ENCODE measurements at regions not wholly inside any gene's neighbourhood (a gene's known extent, or its start where the extent isn't known, plus 50 kb on each side); places are given as distances from the start of the nearest gene placed in this dataset.

- peak; percentile 83 for DNase-seq
Observed at GRCh38 chr2:12177455-12178288, 431.2 kb downstream of the LPIN1 start.

- no peak for DNase-seq
Observed at GRCh38 chr2:12178289-12179080, 432.1 kb downstream of the LPIN1 start.

- DNase-seq, result no peak
Observed at GRCh38 chr2:12180031-12180430, 433.6 kb downstream of the LPIN1 start.

GRCh38 chr2:12183032-12183645 is 436.7 kb downstream of the LPIN1 start:
- no peak for DNase-seq

GRCh38 chr2:12192762-12193161 is 446.3 kb downstream of the LPIN1 start:
- DNase-seq, result no peak

- DNase-seq, result no peak
Observed at GRCh38 chr2:12194968-12195367, 448.5 kb downstream of the LPIN1 start.

GRCh38 chr2:12196495-12196894 is 450.1 kb downstream of the LPIN1 start:
- DNase-seq, result no peak

- DNase-seq, result no peak
Observed at GRCh38 chr2:12197133-12197532, 450.7 kb downstream of the LPIN1 start.

- DNase-seq, result no peak
Observed at GRCh38 chr2:12199491-12200211, 453.2 kb downstream of the LPIN1 start.

- no peak for DNase-seq
Observed at GRCh38 chr2:12201369-12201768, 454.9 kb downstream of the LPIN1 start.

GRCh38 chr2:12202313-12203075 is 456.1 kb downstream of the LPIN1 start:
- peak; percentile 70 for DNase-seq

- DNase-seq, result no peak
Observed at GRCh38 chr2:12203528-12203927, 457.1 kb downstream of the LPIN1 start.

GRCh38 chr2:12205086-12205485 is 458.7 kb downstream of the LPIN1 start:
- DNase-seq, result no peak

GRCh38 chr2:12207491-12207890 is 461.1 kb downstream of the LPIN1 start:
- DNase-seq, result no peak

- DNase-seq, result no peak
Observed at GRCh38 chr2:12210016-12210933, 463.8 kb downstream of the LPIN1 start.

- DNase-seq, result no peak
Observed at GRCh38 chr2:12211326-12212175, 465.1 kb downstream of the LPIN1 start.

GRCh38 chr2:12212841-12213597 is 466.6 kb downstream of the LPIN1 start:
- DNase-seq, result no peak

GRCh38 chr2:12217175-12217574 is 470.7 kb downstream of the LPIN1 start:
- DNase-seq, result no peak

- no peak for DNase-seq
Observed at GRCh38 chr2:12219761-12220160, 473.3 kb downstream of the LPIN1 start.
